Fibroblast of skin of right quadriceps (primary cell): ENCODE measurements at regions not wholly inside any gene's neighbourhood (a gene's known extent, or its start where the extent isn't known, plus 50 kb on each side); places are given as distances from the start of the nearest gene placed in this dataset.

ENCODE experiments used
- DNase-seq: peaks from one replicate; pipeline ENCODE4 v3.0.0-alpha.2; 2013

- DNase-seq = no peak
Observed at GRCh38 chr3:106797461-106797860, 579.8 kb upstream of the CCDC54 start.

- DNase-seq = no peak
Observed at GRCh38 chr3:106805625-106806024, 571.6 kb upstream of the CCDC54 start.

DNA sequence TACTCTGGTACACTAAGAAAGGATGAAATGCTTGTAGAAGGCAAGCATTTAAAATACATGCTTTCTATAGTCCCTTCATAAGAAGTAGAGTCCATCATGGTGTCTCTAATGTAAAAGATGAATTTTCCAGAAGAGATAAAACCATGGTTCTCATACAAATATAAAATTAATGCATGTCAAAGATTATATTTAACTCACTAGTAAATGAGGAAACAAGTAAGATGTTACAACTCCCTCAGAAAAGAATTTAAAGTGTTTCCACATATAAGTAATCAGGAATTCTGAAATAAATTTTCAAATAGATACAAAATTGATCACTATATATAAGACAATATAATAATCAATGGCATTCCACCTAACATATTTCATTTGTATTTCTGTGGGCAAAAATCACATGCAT, 570.3 kb upstream of the CCDC54 start:
- DNase-seq = no peak

DNA sequence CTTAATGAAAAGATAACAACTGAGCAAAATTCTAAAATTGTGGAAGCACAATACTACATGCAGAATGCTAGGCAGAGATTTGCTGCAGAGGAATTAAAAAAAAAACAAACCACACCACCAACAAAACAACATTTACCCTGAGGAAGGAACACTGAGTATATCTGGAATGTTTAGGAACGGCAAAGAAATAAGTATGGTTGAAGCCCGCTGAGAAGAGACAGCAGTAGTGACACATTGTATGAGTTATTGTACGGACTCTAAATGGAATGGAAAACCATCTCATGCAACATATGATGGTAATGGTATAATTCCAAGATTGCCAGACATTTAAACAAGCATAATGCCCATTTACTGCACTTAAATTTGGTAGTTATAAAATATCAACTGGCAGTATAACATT, 568.2 kb upstream of the CCDC54 start:
- no peak for DNase-seq

GRCh38 chr3:106809623-106810299, 567.5 kb upstream of the CCDC54 start:
- DNase-seq = no peak

- DNase-seq = no peak
Observed at GRCh38 chr3:106810300-106810875, 566.9 kb upstream of the CCDC54 start.

DNA sequence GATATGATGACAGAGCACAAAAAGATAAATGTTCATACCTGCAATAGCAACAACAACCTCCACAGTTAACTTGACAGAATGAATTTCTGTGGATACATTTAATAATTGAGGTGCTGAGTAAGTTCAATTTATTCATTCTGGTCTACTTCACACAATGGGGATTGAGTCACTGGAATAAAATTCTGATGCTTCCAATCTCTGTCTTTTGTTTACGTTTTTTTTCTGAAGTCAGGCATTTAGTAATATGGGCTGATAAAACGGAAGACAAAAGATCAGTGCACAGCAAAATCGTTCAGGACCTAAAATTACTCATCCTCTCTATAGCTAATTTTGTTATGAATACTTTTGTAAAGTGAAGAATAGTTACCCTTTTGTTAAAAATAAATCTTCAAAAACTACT, 565.9 kb upstream of the CCDC54 start:
- DNase-seq = peak; percentile 73

- DNase-seq = no peak
Observed at GRCh38 chr3:106813742-106814141, 563.5 kb upstream of the CCDC54 start.

DNA sequence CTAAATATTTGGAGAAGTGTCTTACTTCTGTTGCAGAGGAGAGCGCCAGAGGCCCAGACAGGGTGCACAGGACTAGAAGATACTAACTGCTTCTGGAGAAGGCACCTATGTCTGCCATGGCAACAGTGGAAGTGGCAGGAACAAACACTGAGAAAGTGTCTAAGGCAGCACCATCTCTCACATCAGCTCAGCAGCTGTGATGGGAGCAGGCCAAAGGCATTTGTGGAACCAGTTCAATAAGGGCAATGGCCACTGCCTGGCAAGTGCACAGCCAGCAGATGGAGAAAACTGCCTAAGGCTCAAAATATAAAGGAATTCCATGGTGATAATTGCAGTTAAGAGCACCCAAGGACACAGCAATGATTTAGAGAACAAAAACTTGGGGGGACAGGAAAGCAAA, 563.0 kb upstream of the CCDC54 start:
- no peak for DNase-seq

GRCh38 chr3:106816838-106817237, 560.4 kb upstream of the CCDC54 start:
- no peak for DNase-seq

- no peak for DNase-seq
Observed at GRCh38 chr3:106817706-106818105, 559.5 kb upstream of the CCDC54 start.

DNA sequence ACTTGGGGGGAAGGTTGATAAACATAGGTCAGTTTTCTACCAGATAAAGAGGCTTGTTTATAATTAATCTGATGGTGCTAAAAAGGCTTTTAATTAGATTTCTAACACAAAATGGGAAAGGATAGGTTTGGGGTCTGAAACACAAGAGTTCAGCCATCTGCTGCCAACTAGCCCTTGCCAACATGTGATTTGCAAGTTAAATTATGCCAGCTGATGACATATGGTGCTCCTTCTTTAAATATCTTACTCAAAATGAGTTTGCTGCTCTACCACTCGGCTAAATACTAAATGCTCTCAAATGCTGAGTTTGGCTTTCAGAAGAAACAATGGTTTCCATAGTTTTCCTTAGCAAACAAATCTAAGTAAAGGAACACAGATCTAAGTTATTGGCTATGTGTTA, 557.8 kb upstream of the CCDC54 start:
- no peak for DNase-seq

- no peak for DNase-seq
Observed at GRCh38 chr3:106820726-106821362, 556.4 kb upstream of the CCDC54 start.

- no peak for DNase-seq
Observed at GRCh38 chr3:106821801-106822200, 555.4 kb upstream of the CCDC54 start.

- DNase-seq = no peak
Observed at GRCh38 chr3:106822204-106822603, 555.0 kb upstream of the CCDC54 start.

DNA sequence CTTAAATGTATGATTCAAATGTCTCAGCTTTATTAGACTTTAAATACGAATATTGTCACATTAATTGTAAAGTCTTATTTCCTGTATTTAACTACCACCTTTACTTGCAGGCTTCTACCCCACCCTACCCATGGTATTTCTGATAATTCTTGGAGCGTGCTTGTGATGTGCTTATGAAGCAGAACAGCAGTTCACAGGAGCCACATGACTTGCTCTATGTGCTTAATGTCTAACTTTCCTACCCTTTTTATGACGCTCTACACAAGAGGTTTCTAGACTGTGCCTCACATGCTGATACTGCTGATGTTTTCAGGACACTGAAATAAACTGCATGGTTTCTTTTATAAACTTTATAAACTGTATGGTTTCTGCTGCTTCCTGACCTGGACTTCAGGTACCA, 553.5 kb upstream of the CCDC54 start:
- no peak for DNase-seq

GRCh38 chr3:106824856-106825255, 552.4 kb upstream of the CCDC54 start:
- peak; percentile 37 for DNase-seq

GRCh38 chr3:106825962-106826605, 551.2 kb upstream of the CCDC54 start:
- DNase-seq = peak; percentile 75

DNA sequence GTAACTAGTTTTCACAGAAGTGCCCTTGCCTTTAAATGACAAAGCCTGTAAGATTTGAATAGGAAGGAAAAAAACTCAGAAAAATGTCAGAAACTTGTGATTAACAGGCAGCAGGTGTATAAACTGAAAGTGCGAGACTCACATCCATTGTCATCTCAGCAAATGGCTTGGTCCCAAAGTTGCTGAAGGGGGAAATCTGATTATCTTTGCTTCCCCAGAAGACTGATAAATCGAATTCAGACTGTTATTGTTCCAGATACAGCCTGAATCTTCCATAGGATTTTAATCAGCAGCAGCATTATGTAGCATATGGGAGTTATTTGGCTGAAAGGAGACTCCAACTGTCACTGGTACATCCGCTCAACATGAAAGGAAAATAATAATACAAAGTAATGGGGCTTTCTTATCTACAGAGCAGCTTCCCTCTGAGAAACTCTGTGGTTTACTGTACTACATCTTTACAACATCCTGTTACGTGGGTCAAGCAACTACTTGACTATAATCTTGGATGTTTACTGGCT, 550.4 kb upstream of the CCDC54 start:
- DNase-seq = no peak

GRCh38 chr3:106827515-106828213, 549.6 kb upstream of the CCDC54 start:
- DNase-seq = peak; percentile 65

- peak; percentile 18 for DNase-seq
Observed at GRCh38 chr3:106829206-106829605, 548.0 kb upstream of the CCDC54 start.

GRCh38 chr3:106830334-106830733, 546.9 kb upstream of the CCDC54 start:
- no peak for DNase-seq

GRCh38 chr3:106836906-106837305, 540.3 kb upstream of the CCDC54 start:
- DNase-seq = no peak
